ENCODE measurements at regions not wholly inside any gene's neighbourhood (a gene's known extent, or its start where the extent isn't known, plus 50 kb on each side); places are given as distances from the start of the nearest gene placed in this dataset.

GRCh38 chr10:92747066-92747465, 57.3 kb downstream of the HHEX start:
- no peak for DNase-seq

GRCh38 chr10:92747600-92747999, 57.8 kb downstream of the HHEX start:
- peak; percentile 26 for DNase-seq

GRCh38 chr10:92750791-92751533, 61.2 kb downstream of the HHEX start:
- DNase-seq = peak; percentile 87

DNA sequence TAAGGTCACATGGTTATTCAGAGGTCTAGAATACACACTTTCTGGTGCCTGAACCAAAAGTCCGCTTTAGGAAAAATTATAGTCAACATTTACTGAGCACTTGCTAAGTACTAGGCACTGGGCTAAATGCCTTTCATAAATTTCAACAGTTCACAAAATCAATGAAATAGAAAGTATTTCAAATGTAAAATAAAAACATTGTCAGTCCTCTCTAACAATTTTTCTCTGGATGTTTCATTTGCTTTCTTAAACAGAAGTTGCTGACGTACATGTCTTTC, 61.7 kb downstream of the HHEX start:
- DNase-seq = no peak

DNA sequence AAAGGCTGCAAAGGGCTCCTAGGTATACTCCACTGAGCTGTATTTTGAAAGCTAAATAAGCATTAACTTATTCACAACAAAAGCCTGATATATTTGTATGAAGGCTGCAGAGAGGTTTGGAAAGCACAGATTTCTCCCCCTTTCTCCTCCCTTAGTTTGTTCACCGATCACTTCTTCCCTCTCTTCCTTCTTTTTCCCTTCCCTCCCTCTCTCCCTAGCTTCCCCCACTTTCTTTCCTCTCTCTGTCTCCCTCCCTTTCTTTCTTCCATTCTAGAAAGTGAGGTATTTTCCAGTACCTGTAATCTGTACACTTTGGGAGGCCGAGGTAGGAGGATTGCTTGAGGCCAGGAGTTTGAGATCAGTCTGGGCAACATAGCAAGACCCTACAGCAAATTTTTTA, 62.1 kb downstream of the HHEX start:
- no peak for DNase-seq

DNA sequence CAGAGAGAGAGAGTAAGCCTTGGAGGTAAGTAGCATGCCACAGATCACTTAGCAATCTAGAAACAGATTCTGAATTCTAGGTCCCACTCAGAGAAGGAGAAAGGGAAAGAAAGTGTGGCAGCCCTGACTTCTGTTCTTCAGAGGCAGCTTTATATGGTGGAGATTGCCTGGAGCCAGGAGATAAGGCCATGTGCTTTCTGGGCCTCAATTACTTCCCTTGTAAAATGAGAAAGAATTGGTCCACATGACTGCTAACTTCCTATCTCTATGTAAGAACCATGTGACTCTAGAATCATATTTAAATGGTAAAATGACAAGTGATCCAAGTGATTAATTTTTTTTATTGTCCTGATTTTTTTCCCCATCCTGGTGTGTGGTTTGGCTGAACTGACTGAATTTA, 64.1 kb downstream of the HHEX start:
- no peak for DNase-seq

DNA sequence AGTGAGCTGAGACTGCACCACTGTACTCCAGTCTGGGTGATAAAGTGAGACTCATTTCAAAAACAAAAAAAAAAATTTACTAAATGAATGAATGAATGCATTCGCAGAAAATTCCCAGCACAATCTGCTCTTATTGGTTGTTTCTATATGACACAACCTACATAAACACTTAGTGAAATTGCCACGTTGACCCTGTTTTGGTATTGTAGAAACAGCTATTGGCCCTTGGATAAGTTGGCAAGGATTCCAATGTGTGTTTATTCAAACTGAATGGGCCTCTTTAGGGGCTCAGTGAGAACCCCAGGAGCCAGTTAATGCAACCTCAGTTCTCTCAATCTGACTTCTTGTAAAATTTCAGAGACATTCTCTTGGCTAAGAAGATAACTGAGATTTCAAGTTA, 66.0 kb downstream of the HHEX start:
- no peak for DNase-seq

DNA sequence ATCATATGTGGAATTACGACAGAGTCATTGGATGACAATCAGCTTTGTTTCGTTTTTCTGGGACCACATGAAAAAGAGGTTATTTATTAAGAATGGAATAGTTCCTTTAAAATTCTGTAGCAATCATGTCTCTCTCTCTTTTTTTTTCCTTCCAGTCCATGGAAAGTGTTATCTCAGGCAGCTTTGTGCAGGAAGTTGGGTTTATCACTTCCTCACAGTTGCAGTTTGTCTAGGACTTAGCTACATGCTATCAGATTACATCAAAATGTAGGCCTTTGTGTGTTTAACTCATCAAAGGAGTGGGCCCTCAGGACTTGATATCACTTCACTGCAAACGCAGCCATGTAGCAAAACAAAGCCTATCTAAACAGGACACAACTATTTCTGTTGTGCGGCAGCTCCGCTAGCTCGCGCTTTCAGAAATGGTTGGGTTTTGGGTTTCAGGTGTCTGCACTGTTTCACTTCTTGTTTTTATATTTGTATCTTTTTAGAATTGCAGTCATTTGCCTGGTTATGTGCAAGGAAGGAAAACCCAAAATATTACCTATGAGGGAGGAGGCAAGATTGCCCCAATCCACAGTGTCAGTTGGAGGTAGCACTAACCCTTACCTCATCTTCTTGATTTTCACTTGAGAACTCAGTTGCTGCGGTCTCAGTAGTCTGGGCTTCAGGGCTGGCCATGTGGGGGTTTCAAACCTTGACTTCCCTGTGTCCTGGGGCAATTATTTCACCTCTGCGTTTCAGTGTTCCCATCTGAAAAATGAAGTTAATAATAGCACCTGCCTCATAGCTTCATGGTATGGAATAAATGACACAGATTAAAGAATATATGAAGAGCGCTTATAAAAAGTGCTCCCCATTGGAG, 66.7 kb downstream of the HHEX start:
- peak; percentile 85 for DNase-seq

GRCh38 chr10:92757066-92757710, 67.4 kb downstream of the HHEX start:
- peak; percentile 97 for DNase-seq

DNA sequence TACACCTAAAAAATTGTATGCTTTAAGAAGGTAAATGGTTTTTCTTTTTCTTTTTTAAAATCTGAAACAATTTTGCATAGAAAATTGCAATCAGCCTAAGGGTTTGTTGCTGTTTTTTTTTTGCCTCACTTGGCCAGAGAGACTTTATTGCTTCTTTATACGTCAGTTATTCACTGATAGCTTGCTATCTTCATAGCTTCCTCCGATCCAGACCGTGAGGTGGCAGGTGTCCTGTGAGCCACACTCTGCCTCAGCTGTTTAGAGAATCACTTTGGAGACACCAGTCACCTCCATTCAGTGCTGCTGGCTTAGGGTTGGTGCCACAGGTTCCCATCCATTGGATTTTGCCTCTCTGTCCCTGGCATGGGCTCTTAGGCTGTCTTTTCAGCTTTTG, 68.0 kb downstream of the HHEX start:
- no peak for DNase-seq

DNA sequence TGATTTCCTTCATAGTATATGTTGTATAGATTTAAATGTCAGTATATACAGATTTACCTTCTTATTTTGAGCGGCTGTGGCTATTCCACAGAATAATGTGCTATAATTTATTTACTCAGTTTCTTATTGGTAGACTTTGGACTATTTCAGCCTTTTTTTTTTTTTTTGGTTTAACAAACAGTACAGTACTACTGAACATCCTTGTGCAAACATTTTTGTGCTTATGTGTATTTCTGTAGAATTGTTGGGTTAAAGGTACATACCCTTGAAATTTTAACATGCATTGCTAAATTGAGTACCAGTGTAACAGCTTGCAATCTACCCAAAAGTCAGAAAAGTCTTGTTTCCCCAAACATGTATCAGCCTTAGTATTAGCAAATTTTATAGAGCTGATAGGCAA, 68.8 kb downstream of the HHEX start:
- DNase-seq = no peak

GRCh38 chr10:92760609-92761008, 70.9 kb downstream of the HHEX start:
- DNase-seq = peak; percentile 21

DNA sequence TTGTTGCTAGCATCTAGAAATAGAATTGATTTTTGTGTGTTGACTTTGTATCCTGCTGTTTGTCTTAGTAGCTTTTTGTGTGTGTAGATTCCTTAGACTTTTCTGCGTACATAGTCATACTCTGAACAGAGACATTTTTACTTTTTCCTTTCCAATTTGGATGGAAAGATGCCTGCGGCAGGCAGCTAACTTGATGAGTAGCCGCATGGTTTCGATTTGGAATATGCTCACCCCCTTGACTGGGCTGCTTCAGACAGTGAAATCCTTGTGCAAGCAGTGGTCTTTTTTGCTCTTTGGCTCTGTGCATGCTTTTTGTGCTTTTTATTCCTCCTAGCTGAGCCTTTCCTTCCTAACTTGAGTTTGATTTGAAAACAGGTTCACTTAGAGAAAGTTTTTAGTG, 71.8 kb downstream of the HHEX start:
- no peak for DNase-seq

- no peak for DNase-seq
Measured at GRCh38 chr10:92763634-92764155, 73.9 kb downstream of the HHEX start.

DNA sequence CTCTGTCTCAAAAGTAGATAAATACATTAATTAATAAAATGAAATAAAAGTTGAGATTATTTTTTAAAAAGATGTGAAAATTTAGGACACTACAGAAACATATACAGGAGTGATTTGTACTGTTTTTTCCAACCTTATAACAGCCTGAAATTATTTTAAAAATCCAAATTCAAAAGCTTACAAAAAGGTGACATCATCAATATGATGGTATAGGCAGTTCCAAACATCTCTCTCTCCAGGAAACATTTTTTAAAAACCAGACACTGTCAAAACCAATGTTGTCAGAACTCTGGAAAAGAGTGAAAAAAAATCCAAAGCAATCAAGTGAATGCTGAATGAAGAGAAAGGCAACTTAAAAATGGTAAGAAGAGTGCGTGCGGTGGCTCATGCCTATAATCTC, 76.7 kb downstream of the HHEX start:
- no peak for DNase-seq

- no peak for DNase-seq
Measured at GRCh38 chr10:92768104-92768503, 78.3 kb downstream of the HHEX start.

GRCh38 chr10:92773776-92774175, 74.5 kb upstream of the EXOC6 start:
- no peak for DNase-seq

GRCh38 chr10:92778091-92778490, 70.2 kb upstream of the EXOC6 start:
- no peak for DNase-seq

- no peak for DNase-seq
Measured at GRCh38 chr10:92785118-92785517, 63.2 kb upstream of the EXOC6 start.

- no peak for DNase-seq
Measured at GRCh38 chr10:92787557-92788152, 60.7 kb upstream of the EXOC6 start.

GRCh38 chr10:92789067-92789466, 59.3 kb upstream of the EXOC6 start:
- DNase-seq = no peak

GRCh38 chr10:92789786-92790185, 58.5 kb upstream of the EXOC6 start:
- no peak for DNase-seq

GRCh38 chr10:92790440-92790839, 57.9 kb upstream of the EXOC6 start:
- peak; percentile 75 for DNase-seq
